ENCODE measurements at regions not wholly inside any gene's neighbourhood (a gene's known extent, or its start where the extent isn't known, plus 50 kb on each side); places are given as distances from the start of the nearest gene placed in this dataset.

GRCh38 chr6:135759831-135760230 is 91.7 kb upstream of the PDE7B start:
- no peaks in the 10 kb centered on the region for H3K27me3 ChIP-seq (ENCODE audit: control insufficient read depth, insufficient read depth, low read length)
- H3K4me3 ChIP-seq (ENCODE audit: low read depth, low read length) = no peak overlapping the region
- H3K4me1 ChIP-seq (ENCODE audit: control insufficient read depth, insufficient read depth, low read length) = no peaks in the 10 kb centered on the region
- no peaks in the 10 kb centered on the region for H3K36me3 ChIP-seq (ENCODE audit: control insufficient read depth, insufficient read depth, low read length)
- H3K9ac ChIP-seq (ENCODE audit: low read depth, low read length) = no peak overlapping the region
- no peak overlapping the region for H3K27ac ChIP-seq (ENCODE audit: low read depth, low read length)
- no peaks in the 10 kb centered on the region; the same call in 1 of the 2 replicates for H3K9me3 ChIP-seq (ENCODE audit: control insufficient read depth, insufficient read depth, low read length)

- Histone ChIP-seq H3K9me3 (ENCODE audit: control insufficient read depth, insufficient read depth, low read length) (no peaks in the 10 kb centered on the region), H3K27ac (ENCODE audit: low read depth, low read length) (no peak overlapping the region), H3K36me3 (ENCODE audit: control insufficient read depth, insufficient read depth, low read length) (no peaks in the 10 kb centered on the region), H3K9ac (ENCODE audit: low read depth, low read length) (no peak overlapping the region), H3K4me3 (ENCODE audit: low read depth, low read length) (no peak overlapping the region), H3K4me1 (ENCODE audit: control insufficient read depth, insufficient read depth, low read length) (no peaks in the 10 kb centered on the region), H3K27me3 (ENCODE audit: control insufficient read depth, insufficient read depth, low read length) (no peaks in the 10 kb centered on the region)
Measured at GRCh38 chr6:135774006-135774405, 77.5 kb upstream of the PDE7B start.

DNA sequence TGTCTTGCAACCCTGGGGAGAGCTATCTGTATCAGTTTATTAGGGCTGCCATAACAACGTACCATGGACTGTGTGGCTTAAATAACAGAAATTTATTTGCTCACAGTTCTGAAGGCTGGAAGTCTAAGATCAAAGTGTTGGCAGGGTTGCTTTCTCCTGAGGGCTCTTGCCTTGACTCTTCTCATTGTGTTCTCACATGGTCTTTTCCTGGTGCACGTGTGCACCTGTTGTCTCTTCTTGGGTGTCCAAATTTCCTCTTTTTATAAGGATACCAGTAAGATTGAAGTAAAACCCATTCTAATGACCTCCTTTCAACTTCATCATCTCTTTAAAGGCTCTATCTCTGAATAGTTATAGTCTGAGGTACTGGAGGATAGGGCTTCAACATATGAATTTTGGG is 72.3 kb upstream of the PDE7B start:
- no peaks in the 10 kb centered on the region for H3K4me1 ChIP-seq (ENCODE audit: control insufficient read depth, insufficient read depth, low read length)
- no peaks in the 10 kb centered on the region for H3K9me3 ChIP-seq (ENCODE audit: control insufficient read depth, insufficient read depth, low read length)
- H3K27me3 ChIP-seq (ENCODE audit: control insufficient read depth, insufficient read depth, low read length) = no peaks in the 10 kb centered on the region
- no peak overlapping the region for H3K27ac ChIP-seq (ENCODE audit: low read depth, low read length)
- H3K36me3 ChIP-seq (ENCODE audit: control insufficient read depth, insufficient read depth, low read length) = no peaks in the 10 kb centered on the region
- H3K9ac ChIP-seq (ENCODE audit: low read depth, low read length) = no peak overlapping the region
- H3K4me3 ChIP-seq (ENCODE audit: low read depth, low read length) = no peak overlapping the region

GRCh38 chr6:135780326-135780725 is 71.2 kb upstream of the PDE7B start:
- H3K36me3 ChIP-seq (ENCODE audit: control insufficient read depth, insufficient read depth, low read length) = no peaks in the 10 kb centered on the region
- no peak overlapping the region for H3K4me3 ChIP-seq (ENCODE audit: low read depth, low read length)
- H3K27ac ChIP-seq (ENCODE audit: low read depth, low read length) = no peak overlapping the region
- no peaks in the 10 kb centered on the region for H3K4me1 ChIP-seq (ENCODE audit: control insufficient read depth, insufficient read depth, low read length)
- no peaks in the 10 kb centered on the region for H3K27me3 ChIP-seq (ENCODE audit: control insufficient read depth, insufficient read depth, low read length)
- H3K9me3 ChIP-seq (ENCODE audit: control insufficient read depth, insufficient read depth, low read length) = no peaks in the 10 kb centered on the region
- no peak overlapping the region for H3K9ac ChIP-seq (ENCODE audit: low read depth, low read length)

DNA sequence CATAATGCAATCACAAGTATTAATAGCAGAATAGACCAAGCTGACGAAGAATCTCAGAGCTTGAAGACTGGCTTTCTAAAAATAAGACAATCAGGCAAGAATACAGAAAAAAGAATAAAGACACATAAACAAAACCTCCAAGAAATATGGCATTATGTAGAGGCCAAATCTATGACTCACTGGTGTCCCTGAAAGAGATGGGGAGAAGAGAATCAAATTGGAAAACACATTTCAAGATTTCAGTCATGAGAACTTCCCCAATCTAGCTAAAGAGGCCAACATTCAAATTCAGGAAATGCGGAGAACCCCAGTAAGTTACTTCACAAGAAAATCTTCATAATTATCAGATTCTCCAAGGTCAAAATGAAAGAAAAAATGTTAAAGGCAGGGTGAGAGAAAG is 69.0 kb upstream of the PDE7B start:
- Histone ChIP-seq H3K9me3 (ENCODE audit: control insufficient read depth, insufficient read depth, low read length) (no peaks in the 10 kb centered on the region), H3K4me3 (ENCODE audit: low read depth, low read length) (no peak overlapping the region), H3K4me1 (ENCODE audit: control insufficient read depth, insufficient read depth, low read length) (no peaks in the 10 kb centered on the region), H3K9ac (ENCODE audit: low read depth, low read length) (no peak overlapping the region), H3K27me3 (ENCODE audit: control insufficient read depth, insufficient read depth, low read length) (no peaks in the 10 kb centered on the region), H3K27ac (ENCODE audit: low read depth, low read length) (no peak overlapping the region), H3K36me3 (ENCODE audit: control insufficient read depth, insufficient read depth, low read length) (no peaks in the 10 kb centered on the region)

GRCh38 chr6:135784507-135784906 is 67.0 kb upstream of the PDE7B start:
- no peaks in the 10 kb centered on the region for H3K9me3 ChIP-seq (ENCODE audit: control insufficient read depth, insufficient read depth, low read length)
- H3K36me3 ChIP-seq (ENCODE audit: control insufficient read depth, insufficient read depth, low read length) = no peaks in the 10 kb centered on the region
- H3K9ac ChIP-seq (ENCODE audit: low read depth, low read length) = no peak overlapping the region

DNA sequence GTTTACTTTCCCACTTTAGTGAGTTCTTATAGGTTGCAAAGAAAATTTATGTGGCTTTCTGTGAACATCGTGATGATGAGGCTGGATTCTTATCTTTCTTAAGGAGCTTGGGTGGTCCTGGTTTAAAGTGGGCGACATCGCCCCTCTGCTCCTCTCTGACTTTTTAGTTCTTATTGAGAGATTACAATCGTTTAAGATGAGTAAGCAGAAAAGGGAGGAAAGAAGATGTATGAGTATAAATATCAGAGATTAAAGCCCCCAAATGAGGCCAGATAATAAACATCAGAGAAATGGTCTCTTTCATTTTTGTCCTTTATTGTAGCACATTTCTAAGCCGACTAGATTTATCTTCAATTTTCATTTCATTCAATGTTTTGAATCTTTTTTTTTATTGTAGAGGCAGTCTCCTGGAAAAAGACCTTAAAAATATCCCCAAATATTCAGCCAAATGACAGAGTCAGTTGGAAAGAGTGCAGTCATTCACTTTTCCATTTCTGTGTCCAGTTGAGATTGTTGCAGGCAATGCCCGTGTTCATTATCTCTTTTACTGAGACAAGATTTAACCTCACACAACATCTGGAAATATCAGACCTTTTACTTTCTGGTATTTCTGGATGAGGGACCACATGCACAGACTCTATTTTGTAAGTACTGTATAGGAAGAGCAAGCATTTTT is 62.0 kb upstream of the PDE7B start:
- Histone ChIP-seq H3K36me3 (ENCODE audit: control insufficient read depth, insufficient read depth, low read length) (no peaks in the 10 kb centered on the region), H3K9me3 (ENCODE audit: control insufficient read depth, insufficient read depth, low read length) (no peaks in the 10 kb centered on the region), H3K27me3 (ENCODE audit: control insufficient read depth, insufficient read depth, low read length) (no peaks in the 10 kb centered on the region), H3K4me1 (ENCODE audit: control insufficient read depth, insufficient read depth, low read length) (no peaks in the 10 kb centered on the region), H3K9ac (ENCODE audit: low read depth, low read length) (no peak overlapping the region), H3K4me3 (ENCODE audit: low read depth, low read length) (no peak overlapping the region), H3K27ac (ENCODE audit: low read depth, low read length) (no peak overlapping the region)

More at GRCh38 chr6:135784507-135784906, 67.0 kb upstream of the PDE7B start:
- Histone ChIP-seq H3K4me3 (ENCODE audit: low read depth, low read length) (no peak overlapping the region), H3K27ac (ENCODE audit: low read depth, low read length) (no peak overlapping the region), H3K4me1 (ENCODE audit: control insufficient read depth, insufficient read depth, low read length) (no peaks in the 10 kb centered on the region), H3K27me3 (ENCODE audit: control insufficient read depth, insufficient read depth, low read length) (no peaks in the 10 kb centered on the region)

DNA sequence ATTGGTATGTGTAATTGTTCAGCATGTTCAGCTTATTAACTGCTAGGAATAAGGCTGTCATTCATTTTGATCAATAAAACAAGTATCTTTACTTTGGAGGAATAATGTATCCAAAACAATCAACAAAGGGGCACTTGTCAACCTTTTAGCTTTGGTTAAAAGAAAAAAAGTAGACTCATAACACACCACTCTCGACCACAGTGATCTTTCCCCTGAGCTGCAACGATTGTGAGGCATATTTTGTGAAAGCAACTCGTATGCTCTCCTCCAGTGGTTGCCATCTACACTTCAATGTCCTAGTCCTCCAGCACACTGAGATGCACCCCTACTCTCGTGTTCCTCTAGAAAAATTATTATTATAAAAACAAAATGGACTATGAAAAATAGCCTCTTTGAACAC is 60.1 kb upstream of the PDE7B start:
- no peaks in the 10 kb centered on the region for H3K9me3 ChIP-seq (ENCODE audit: control insufficient read depth, insufficient read depth, low read length)
- no peaks in the 10 kb centered on the region for H3K27me3 ChIP-seq (ENCODE audit: control insufficient read depth, insufficient read depth, low read length)
- no peaks in the 10 kb centered on the region for H3K36me3 ChIP-seq (ENCODE audit: control insufficient read depth, insufficient read depth, low read length)
- H3K4me1 ChIP-seq (ENCODE audit: control insufficient read depth, insufficient read depth, low read length) = no peaks in the 10 kb centered on the region
- H3K4me3 ChIP-seq (ENCODE audit: low read depth, low read length) = no peak overlapping the region
- no peak overlapping the region for H3K9ac ChIP-seq (ENCODE audit: low read depth, low read length)
- H3K27ac ChIP-seq (ENCODE audit: low read depth, low read length) = no peak overlapping the region

- no peaks in the 10 kb centered on the region for H3K9me3 ChIP-seq (ENCODE audit: control insufficient read depth, insufficient read depth, low read length)
- no peak overlapping the region for H3K27ac ChIP-seq (ENCODE audit: low read depth, low read length)
- H3K4me1 ChIP-seq (ENCODE audit: control insufficient read depth, insufficient read depth, low read length) = peaks cover 9% of the 10 kb centered on the region
- H3K27me3 ChIP-seq (ENCODE audit: control insufficient read depth, insufficient read depth, low read length) = no peaks in the 10 kb centered on the region
- H3K4me3 ChIP-seq (ENCODE audit: low read depth, low read length) = no peak overlapping the region
- no peaks in the 10 kb centered on the region for H3K36me3 ChIP-seq (ENCODE audit: control insufficient read depth, insufficient read depth, low read length)
- H3K9ac ChIP-seq (ENCODE audit: low read depth, low read length) = no peak overlapping the region
Measured at GRCh38 chr6:135796643-135797305, 54.7 kb upstream of the PDE7B start.

GRCh38 chr6:135797361-135797760 is 54.1 kb upstream of the PDE7B start:
- no peak overlapping the region for H3K27ac ChIP-seq (ENCODE audit: low read depth, low read length)
- H3K9me3 ChIP-seq (ENCODE audit: control insufficient read depth, insufficient read depth, low read length) = no peaks in the 10 kb centered on the region
- H3K27me3 ChIP-seq (ENCODE audit: control insufficient read depth, insufficient read depth, low read length) = no peaks in the 10 kb centered on the region
- no peak overlapping the region for H3K4me3 ChIP-seq (ENCODE audit: low read depth, low read length)
- H3K36me3 ChIP-seq (ENCODE audit: control insufficient read depth, insufficient read depth, low read length) = no peaks in the 10 kb centered on the region
- H3K9ac ChIP-seq (ENCODE audit: low read depth, low read length) = no peak overlapping the region
- peaks cover 9% of the 10 kb centered on the region for H3K4me1 ChIP-seq (ENCODE audit: control insufficient read depth, insufficient read depth, low read length)

- Histone ChIP-seq H3K9ac (ENCODE audit: low read depth, low read length) (no peak overlapping the region), H3K9me3 (ENCODE audit: control insufficient read depth, insufficient read depth, low read length) (no peaks in the 10 kb centered on the region), H3K4me3 (ENCODE audit: low read depth, low read length) (no peak overlapping the region), H3K27ac (ENCODE audit: low read depth, low read length) (no peak overlapping the region), H3K36me3 (ENCODE audit: control insufficient read depth, insufficient read depth, low read length) (no peaks in the 10 kb centered on the region), H3K4me1 (ENCODE audit: control insufficient read depth, insufficient read depth, low read length) (peaks cover 9% of the 10 kb centered on the region), H3K27me3 (ENCODE audit: control insufficient read depth, insufficient read depth, low read length) (no peaks in the 10 kb centered on the region)
Measured at GRCh38 chr6:135798751-135799515, 52.6 kb upstream of the PDE7B start.

All from HUES48 (cell line).